NOMO-1 (cell line): ENCODE measurements at regions not wholly inside any gene's neighbourhood (a gene's known extent, or its start where the extent isn't known, plus 50 kb on each side); places are given as distances from the start of the nearest gene placed in this dataset.

Source experiments
- DNase-seq, 2 experiments: peaks; one replicate each; lab custom pipeline; 2025; ENCODE audit not compliant: unreplicated experiment in 2 of 2; lab: John Stamatoyannopoulos, UW

- DNase-seq, result no peak
Observed at GRCh38 chr5:34576891-34577666, 79.0 kb upstream of the RAI14 start.

DNA sequence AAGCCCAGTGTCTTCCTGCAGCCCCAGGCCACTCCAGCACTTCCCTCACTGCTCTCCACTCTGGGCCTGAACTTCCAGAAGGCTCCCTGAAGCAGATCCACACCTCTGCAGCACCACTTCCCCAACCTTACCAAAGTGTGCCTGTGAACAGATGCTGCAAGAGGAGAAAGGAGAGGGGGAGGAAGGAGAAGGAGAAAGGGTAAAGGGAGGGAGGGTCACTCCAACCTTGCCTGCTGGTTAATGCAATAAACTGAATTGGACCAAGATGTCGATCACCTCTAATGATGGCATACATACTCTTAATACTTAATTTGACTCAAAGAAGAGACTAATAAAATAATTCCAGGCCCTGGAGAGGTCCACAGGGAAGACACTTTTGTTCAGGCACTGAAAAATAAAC, 77.2 kb upstream of the RAI14 start:
- no peak for DNase-seq

DNA sequence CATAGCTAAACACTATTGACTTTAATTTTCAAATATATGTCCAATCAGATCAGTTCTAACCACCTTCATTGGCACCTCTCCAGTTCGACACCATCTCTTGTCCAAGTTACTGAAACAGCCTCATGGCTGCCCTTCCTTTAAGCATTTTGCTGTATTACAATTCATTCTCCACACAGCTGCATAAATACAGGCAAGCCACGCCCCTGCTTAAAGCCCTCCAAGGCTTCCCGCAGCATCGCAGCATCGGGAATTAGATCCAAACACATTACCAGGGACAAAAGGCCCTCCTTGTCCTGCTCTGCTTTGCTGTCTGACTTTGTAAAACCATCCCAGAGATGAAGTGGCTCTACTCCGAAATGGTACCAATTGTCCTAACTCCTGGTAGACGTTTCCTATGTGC, 75.1 kb upstream of the RAI14 start:
- DNase-seq, result no peak

- no peak for DNase-seq
Observed at GRCh38 chr5:34582371-34582770, 73.8 kb upstream of the RAI14 start.

- peak in 1 of 2 experiments; percentile 62 for DNase-seq
Observed at GRCh38 chr5:34583167-34583566, 73.0 kb upstream of the RAI14 start.

GRCh38 chr5:34584165-34584564, 72.0 kb upstream of the RAI14 start:
- no peak for DNase-seq

GRCh38 chr5:34585601-34586104, 70.5 kb upstream of the RAI14 start:
- no peak for DNase-seq

DNA sequence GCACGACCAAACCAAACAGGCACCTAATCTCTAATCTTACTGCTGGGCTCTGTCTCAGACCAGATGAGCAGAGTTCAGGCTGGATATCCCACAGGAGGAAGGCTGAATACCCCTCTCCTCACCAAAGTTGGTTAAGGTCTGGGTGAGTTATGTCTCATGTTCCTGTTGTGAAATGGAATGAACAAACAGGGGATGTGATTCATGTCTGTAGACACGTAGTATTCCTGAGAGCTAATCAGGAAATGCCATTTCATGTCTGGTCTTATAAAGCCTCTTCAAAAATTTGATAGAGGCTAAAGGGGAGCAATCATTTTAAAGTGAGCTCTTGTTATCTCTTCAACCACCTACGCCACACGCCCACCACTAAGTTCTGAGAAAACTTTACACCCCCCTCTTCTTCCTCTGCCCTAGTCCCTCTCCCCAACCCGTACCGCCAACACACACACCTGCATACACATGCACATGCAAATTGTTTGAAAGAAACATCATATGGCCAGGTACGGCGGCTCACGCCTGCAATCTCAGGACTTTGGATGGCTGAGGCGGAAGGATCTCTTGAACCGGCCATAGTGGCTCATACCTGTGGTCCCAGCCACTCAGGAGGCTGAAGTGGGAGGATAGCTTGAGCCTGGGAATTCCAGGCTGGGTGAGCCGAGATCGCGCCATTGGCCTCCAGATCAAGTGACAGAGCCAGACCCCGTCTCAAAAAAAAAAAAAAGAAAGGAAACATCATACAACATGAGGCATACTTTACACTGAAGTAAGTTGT, 69.8 kb upstream of the RAI14 start:
- DNase-seq, result peak in 1 of 2 experiments; percentile 76

- DNase-seq, result peak; percentile 20 to 82
Observed at GRCh38 chr5:34587355-34588241, 68.5 kb upstream of the RAI14 start.

- DNase-seq, result no peak
Observed at GRCh38 chr5:34589832-34590231, 66.3 kb upstream of the RAI14 start.

- no peak for DNase-seq
Observed at GRCh38 chr5:34591723-34592122, 64.4 kb upstream of the RAI14 start.

GRCh38 chr5:34597034-34598027, 58.8 kb upstream of the RAI14 start:
- no peak for DNase-seq

GRCh38 chr5:34598177-34598794, 57.8 kb upstream of the RAI14 start:
- peak in 1 of 2 experiments; percentile 71 for DNase-seq

GRCh38 chr5:34599471-34600117, 56.5 kb upstream of the RAI14 start:
- no peak for DNase-seq

GRCh38 chr5:34600118-34600493, 56.0 kb upstream of the RAI14 start:
- DNase-seq, result no peak

- DNase-seq, result no peak
Observed at GRCh38 chr5:34603378-34603777, 52.8 kb upstream of the RAI14 start.

- DNase-seq, result no peak
Observed at GRCh38 chr5:34604119-34604675, 51.9 kb upstream of the RAI14 start.

DNA sequence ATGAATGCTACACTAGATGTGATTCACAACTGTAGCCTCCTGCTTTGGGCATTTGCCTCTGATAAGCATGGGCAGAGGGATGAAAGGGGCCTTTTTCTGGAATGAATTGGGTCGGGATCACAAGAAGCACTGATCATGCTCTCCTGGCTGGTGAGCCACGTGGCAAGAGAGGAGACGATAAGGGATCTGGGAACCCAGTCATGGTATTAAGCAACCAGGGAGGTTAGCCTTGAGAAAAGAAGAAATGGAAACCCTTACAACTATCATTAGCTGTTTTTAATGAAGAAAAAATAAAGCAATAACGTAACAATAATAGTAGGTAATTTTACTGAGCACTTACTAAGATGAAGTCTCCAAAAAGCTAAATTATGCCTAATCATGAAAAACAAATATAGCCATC, 50.0 kb upstream of the RAI14 start:
- no peak for DNase-seq
